ENCODE measurements at regions not wholly inside any gene's neighbourhood (a gene's known extent, or its start where the extent isn't known, plus 50 kb on each side); places are given as distances from the start of the nearest gene placed in this dataset.
"Not testable (repeated sequence)": the region's sequence is repeated elsewhere in the genome, so short reads cannot be mapped to it uniquely, and the experiment has no call there.

DNA sequence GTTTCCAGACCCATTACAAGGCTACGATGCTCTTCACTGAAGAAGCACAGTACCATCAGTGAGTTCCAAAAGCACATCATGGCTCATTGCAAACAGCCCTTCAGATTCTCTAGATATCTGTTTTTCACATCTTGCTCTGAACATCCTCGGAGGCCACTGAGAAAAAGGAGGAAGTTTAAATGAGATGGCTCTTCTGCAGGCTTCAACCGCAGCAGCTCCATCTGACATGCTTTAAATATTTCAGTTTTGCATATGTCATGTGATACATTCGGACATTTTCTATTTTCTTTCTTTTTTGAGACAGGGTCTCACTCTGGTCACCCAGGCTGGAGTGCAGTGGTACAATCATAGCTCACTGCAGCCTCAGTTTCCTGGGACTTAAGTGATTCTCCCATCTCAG, 396.8 kb downstream of the NPIPA8 start:
- no peak for DNase-seq (ENCODE audit: low spot score)

DNA sequence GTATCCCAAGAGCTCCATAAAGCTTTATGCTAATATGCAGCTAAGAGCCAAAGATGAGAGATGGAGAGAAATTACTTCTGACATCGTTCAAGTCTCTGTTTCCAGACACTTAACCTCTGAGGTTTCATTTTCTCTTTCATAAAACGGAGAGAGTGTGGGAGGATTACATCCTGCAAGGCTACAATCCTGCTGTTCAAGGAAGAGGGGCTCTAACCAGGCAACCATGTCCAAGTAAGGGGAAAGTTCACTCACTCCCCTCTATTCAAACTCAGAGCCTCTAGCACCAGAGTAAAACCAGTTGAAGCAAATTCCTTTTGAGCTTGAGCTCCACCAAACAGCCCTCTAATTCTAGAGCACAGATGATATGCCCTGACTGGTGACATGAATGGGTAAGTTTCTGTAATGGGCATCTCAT, 397.4 kb downstream of the NPIPA8 start:
- no peak for DNase-seq (ENCODE audit: low spot score)

DNA sequence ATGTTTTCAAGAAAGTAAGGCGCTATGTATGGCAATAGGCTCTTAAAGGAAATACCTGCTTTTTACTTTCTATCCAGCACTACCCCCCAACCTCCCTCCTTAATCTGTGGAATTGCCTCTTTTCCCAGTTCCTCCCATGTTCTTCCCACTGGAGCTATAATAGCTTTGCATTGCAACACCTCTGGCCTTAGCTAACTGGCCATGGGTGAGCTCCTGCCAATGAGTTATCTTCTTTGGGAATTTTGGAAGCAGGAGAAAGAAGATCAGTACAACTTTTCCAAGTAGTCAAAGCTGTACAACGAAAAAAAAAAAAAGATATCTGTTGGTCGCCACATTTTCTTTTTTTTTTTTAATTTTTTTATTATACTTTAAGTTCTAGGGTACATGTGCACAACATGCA, 398.0 kb downstream of the NPIPA8 start:
- no peak for DNase-seq (ENCODE audit: low spot score)

DNA sequence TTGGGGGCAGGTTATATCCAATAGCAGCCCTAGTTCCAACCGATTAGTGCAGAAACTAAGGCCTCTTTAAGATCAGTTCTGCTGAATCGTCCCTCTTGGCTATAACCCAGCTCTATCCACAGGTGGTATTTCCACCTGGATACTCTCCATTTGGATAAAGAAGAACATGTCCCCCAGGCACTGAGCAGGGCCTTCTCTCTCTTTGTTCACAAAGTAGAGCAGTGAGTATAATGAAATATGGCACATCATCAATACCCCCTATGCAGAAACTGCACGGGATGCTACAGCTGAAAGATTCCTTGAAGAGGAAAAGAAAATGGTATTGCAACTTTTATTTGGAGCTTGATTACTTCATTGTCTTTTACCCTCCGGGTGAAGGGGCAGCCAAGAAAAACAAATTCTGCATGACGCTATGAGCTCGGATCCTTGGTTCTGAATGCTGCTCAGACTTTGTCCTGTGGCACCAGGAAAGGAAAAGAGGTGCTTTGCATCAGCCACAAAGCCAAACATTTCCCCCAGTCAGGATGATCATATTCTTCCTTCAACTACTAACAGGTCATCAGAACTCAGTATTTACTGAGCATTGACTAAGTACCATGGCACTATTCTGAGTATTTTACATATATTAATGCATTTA, 399.7 kb downstream of the NPIPA8 start:
- no peak for DNase-seq (ENCODE audit: low spot score)

DNA sequence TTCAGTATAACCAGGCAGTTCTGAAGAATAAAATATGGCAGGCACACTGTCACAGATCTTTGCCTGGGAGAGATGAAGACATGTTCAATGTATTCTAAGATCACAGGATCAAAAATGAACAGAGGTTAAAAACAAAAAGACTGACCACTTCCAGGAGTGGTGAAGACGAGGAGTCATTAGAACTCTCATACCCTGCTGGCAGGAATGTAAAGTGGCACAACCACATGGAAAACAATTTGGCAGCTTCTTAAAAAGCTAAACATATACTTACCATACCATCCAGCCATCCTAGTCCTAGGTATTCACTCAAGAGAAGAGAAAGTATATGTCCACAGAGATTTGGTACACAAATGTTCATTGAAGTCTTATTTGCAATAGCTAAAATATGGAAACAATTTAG, 406.3 kb downstream of the NPIPA8 start:
- no peak for DNase-seq (ENCODE audit: low spot score)

DNA sequence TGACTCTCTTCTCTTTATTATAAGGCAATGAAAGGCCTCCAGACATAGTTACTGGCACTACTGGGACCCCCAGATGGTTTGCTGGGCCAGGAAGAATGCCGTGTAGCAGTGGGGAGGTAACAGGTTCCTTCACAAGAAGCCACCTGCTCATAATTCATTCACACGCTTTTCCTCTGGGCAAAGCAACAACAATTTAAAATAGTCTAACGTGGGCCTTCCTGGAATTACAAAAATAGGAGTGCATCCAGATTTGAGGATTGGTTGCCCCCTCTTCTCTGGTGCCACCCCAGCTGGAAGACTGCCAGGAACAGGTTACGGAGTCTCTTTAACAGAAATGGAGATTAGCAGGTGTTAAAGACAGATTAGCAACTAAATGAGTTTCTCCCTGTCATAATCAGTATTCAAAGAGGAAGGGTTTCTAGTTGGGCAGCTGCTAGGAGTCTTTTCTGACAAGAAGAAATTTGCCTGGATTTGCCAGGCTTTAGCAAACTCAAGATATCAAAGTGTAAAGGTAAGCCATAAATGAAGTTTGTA, 409.6 kb downstream of the NPIPA8 start:
- no peak for DNase-seq (ENCODE audit: low spot score)

DNA sequence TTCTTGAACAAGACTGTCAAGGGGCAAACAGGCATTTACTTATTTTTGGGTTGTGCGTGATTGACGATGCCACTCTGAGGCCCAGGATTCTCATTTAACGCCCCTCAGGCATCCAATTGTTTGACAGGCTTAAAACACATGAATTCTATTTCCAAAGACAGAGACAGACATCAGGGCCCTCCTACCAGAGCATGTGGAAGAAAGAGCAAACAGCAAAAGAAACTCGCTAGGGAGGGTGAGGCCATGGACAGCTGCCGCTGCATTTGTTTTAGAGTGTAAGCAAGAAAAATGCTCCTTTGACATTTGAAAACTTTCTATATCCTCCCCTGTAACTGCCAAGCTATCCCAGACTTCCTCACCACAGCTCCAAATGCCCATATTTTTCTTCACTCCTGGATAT, 410.1 kb downstream of the NPIPA8 start:
- no peak for DNase-seq (ENCODE audit: low spot score)

DNA sequence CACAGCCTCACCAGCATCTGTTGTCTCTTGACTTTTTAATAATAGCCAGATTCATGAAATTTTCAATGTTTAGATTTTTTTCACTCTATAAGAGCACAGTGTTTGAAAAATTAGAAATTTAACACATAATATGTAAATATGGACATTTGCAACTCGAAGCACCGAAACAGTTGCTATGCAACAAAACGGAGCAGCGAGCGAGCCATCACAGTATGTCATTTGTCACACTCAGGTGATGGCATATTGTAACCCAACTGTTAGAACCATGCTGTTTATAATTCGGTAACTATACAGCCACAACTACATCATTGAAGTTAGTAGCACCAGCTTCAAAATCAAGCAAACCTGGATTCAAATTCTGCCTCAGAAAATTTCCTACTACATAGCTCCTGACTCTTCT, 410.8 kb downstream of the NPIPA8 start:
- DNase-seq (ENCODE audit: low spot score) = no peak

DNA sequence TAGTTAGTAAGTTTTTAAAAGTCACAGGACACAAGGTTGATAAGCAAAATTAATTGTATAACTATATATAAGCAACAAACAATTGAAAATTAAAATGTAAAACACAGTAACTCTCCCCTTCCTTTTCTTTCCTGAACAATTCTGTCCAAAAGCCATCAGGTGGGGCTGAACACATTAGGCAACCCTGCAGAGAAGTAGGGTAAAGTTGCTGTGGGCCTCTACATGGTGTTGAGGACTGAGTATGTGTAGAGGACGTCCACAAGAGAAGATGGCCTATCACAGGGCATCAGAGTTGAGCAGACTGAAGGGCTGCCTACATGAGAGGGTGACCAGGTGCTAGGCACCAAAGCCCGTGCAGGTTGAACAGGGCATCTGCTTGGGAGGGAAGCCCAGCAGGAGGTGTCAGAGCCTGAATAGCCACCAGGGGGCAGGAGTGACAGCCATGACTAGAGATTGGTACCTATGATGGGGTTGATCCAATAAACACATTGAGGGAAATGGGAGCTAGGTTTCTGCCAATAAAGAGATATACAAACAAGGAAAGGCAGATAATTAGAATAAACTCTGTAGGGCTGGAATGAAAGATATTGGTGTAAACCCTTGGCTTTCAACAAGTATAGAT, 415.1 kb downstream of the NPIPA8 start:
- no peak for DNase-seq (ENCODE audit: low spot score)

DNA sequence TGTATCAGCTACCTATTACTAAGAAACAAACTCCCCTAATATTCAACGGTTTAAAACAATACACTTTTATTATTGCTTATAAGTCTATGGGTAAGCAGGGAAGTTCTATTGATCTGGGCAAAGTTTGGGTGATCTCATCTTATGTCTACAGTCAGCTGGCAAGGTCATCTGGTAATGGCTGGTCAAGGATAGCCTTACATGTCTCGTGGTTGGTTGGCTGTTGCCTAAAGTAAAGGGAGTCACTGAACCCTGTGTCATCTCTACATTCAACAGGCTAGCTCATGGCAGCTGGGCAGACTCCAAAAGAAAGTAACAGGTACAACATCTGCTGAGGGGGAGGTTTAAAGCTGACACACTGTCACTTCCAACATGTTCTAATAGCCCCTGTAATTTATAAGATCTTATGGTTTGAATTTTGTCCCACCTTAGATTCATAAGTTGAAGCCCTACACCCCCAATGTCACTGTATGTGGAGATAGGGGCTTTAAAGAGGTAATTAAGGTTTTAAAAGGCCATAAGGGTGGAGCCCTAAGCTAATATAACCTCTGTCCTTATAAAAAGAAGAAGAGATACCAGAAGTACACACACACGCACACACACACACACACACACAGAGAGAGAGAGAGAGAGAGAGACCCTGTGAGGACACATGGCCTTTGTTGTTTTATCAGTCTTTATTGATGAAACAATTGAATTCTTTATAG, 419.1 kb downstream of the NPIPA8 start:
- DNase-seq (ENCODE audit: low spot score) = no peak

DNA sequence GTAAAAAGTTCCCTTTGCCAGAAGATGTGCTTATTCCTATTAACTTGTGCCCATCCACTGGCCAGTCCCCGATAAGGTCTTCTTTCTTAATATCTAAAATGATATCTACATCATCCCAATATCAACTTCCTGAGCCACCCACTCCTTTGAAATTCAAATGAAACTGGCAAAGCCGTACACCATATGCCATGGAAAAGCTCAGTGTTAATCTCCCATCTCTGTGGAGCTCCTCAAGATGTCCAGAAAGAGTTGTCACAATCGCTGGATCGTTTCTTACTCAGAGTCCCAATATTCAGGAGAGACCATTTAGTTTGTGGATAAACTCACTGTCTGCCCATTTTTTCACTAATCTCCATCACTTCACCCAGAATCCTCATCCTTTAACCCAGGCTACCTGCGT, 420.7 kb downstream of the NPIPA8 start:
- no peak for DNase-seq (ENCODE audit: low spot score)

DNA sequence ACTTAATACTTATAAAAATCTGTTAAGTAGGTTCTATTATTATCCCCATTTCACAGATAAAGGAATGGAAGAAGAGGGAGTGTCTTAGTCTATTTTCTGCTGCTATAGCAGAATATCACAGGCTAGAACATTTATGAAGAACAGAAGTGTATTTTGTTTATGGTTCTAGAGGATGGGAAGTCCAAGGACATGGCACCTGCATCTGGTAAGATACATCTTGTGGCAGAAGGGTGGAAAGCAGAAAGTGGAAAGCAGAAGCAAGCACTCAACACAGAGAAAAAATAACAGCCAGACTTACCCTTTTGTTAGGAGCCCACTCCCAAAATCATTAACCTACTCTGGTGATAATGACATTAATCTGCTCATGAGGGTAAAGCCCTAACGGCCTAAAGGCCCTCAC, 422.4 kb downstream of the NPIPA8 start:
- DNase-seq (ENCODE audit: low spot score) = no peak

DNA sequence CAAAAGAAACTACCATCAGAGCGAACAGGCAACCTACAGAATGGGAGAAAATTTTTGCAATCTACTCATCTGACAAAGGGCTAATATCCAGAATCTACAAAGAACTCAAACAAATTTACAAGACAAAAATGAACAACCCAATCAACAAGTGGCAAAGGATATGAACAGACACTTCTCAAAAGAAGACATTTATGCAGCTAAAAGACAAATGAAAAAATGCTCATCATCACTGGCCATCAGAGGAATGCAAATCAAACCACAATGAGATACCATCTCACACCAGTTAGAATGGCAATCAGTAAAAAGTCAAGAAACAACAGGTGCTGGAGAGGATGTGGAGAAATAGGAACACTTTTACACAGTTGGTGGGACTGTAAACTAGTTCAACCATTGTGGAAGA, 425.0 kb downstream of the NPIPA8 start:
- not testable (repeated sequence) for DNase-seq (ENCODE audit: low spot score)

DNA sequence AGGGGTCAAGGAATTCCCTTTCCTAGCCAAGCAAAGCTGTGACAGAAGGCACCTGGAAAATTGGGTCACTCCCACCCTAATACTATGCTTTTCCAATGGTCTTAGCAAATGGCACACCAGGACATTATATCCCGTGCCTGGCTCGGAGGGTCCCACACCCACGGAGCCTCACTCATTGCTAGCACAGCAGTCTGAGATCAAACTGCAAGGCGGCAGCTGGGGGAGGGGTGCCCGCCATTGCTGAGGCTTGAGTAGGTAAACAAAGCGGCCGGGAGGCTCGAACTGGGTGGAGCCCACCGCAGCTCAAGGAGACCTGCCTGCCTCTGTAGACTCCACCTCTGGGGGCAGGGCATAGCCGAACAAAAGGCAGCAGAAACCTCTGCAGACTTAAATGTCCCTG, 429.9 kb downstream of the NPIPA8 start:
- DNase-seq (ENCODE audit: low spot score) = not testable (repeated sequence)

DNA sequence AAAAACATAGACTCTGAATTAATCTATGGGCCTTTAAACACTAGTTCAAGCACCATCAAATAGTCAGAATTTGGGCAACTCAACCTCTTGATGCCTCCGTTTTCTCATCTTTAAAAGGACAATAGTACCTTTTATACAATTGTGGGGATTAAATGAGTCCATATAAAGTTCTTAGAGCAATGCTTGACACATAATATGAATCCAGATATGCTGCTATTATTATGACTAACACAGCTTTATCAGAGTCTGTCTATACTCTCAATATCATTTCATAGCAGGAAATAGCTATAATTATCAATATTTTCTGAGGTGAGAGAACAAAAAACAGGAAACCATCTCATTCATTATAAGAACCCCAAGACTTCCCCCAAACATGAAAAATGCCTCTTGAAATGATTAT, 430.5 kb upstream of the XYLT1 start:
- DNase-seq (ENCODE audit: low spot score) = no peak

DNA sequence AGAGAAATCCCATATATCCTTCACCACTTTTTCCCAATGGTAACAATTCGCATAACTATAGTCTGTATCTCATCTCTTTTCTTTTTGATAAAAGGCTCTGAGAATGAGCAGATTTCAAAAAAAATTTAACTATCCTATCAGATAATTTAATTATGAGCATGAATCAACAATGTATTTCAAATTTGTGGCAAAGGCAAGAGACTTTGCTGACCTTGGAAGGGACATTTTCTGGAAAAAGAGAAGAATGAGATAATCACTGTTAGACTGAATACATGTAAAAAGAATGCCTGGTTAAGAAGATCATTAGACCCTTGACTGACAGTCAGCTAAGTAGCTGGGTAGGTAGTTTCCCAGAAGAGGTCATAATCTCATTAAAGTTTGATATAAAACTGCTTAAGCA, 428.4 kb upstream of the XYLT1 start:
- DNase-seq (ENCODE audit: low spot score) = no peak

DNA sequence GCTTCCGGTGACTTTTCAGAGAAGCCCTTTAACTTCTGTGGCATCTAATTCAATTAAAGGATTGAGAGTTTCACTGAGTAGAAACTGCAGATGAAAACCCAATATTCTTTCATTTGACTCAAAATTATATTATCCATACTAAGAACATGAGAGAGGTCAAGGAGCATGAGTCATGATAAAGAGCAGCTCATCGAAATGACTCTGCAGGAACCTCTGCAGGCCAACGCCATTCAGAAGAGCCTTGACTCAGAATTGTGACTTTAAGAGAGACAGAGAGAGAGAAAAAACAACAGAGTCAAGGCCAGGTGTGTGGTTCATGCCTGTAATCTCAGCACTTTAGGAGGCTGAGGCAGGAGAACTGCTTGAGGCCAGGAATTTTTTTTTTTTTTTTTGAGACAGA, 417.2 kb upstream of the XYLT1 start:
- no peak for DNase-seq (ENCODE audit: low spot score)

DNA sequence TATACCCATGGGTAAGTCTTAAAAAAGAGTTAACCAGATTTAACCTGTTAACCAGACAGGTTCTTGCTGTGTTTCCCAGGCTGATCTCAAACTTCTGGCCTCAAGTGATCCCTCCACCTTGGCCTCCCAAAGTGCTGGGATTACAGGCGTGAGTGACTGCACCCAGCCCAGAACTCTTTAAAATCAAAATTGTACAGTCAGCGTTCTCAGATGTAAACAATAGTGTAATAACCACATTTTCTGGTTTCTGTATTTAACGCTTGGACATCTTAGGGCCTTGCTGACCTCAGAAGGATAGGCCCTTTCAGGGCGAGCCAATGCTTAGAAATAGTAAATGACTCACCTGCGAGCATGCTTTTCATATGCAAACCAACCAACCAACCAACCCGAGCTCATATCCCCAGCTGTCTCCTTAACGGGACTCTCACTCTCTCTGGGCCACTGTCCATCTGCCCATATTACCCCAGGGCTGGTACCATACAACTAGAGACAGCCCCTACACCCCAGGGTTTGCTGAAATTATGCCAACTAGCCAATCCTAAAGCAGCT, 415.0 kb upstream of the XYLT1 start:
- DNase-seq (ENCODE audit: low spot score) = no peak

DNA sequence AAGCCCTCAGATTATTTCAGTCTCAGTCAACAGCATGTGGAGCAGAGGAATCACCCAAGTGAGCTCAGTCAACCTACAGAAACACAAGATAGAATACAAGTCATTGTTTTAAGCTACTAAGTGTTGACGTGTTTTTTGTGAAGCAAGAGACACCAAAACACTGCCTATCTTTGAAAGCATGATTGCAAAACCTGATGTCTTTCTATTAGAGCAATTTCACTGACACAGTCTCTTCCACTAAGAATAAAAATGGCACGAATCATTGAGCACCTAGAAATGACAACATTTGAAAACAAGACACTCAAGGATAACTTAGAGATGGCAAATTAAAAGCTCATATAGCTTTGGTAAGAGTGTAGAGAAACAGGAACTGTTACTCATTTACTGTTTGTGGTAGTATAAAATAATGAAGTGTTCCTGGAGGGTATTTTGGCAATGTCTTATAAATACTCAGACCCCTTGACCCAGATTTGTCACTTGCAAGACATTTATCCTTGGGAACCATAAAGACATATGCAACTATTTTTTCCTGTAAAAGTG, 407.1 kb upstream of the XYLT1 start:
- no peak for DNase-seq (ENCODE audit: low spot score)

DNA sequence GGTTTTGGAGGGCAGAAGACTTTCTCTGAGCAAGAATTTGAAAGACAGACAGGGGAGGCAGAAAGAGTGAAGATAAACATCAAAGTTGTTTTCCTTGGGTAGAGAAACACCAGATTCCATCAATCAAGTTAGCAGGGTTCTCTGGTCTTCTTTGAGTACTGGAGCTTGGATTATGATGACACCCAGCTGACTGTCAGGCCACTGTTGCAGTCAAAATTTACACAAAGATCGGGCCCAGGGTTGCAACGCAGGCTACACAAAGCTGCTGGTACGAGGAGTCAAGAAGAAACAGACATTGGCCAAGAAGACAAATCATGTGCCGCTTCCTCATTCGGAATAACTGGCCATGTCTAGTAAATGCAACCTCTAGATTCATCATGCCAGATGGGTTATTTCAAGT, 396.2 kb upstream of the XYLT1 start:
- no peak for DNase-seq (ENCODE audit: low spot score)

DNA sequence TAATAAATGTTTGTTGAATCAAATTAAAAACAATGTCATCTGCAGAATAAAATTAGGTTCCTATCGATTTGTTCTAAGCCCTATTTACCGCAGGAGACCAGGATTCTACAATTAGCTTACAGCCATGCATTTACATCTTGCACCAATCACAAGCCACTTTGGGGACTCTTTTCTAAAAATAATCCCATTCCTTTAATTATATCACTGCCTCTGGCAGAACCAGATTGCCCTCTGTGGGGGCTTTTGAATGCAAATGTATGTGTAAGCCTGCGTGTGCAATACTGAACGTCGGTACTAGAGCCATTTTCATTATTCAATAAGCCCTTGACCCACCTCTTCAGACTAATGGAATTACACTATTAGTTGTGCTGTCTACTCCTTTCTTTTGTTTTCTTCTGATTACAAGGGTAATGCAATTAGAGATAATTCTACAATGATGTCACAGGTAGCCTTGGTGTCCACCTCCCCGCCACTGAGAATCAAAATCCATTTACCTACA, 391.3 kb upstream of the XYLT1 start:
- no peak for DNase-seq (ENCODE audit: low spot score)

DNA sequence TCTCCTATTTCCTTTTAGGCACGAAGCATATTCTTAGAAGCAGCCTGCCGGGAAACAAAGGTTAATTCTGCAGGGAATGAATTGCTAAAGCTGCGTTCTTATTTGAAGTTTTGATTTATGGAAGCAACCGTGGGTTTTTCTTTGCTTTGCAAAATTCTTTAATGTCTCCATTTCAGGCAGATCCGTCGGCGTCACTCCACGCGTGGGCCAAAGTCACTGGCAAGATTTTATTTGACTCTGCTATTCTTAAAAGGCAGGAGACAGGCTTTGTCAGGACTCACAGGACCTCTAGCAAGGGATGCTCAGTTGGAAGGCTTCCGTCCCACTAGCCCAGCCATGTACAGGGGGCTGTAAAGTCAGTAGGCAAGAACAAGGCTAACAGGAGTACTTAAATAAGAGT, 387.3 kb upstream of the XYLT1 start:
- peak; percentile 36 for DNase-seq (ENCODE audit: low spot score)

DNA sequence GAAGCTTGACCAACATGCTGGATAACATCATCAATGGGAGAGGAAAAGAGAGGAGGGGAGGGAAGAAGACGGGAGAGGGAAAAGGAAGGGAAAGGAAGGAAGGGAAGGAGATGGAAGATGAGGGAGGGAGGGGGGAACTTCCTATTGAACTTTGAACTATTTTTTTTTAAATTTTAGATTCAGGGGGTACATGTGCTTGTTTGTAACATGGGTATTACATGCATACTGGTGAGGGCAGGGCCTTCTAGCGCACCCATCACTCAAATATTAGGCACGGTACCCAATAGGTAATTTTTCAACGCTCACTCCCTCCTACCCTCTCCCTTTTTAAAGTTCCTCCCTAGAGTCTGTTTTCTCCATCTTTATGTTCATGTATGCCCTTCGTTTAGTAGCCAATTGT, 383.2 kb upstream of the XYLT1 start:
- DNase-seq (ENCODE audit: low spot score) = no peak

Data from putamen (tissue), 1 donor.